H1 (cell line): ENCODE measurements at regions not wholly inside any gene's neighbourhood (a gene's known extent, or its start where the extent isn't known, plus 50 kb on each side); places are given as distances from the start of the nearest gene placed in this dataset.

Source experiments
- ATF3 ChIP-seq: IDR thresholded peaks from 2 replicates; pipeline ENCODE4 v1.6.1; 2011; ENCODE audit warnings: low read depth, mild to moderate bottlenecking, low read length; ENCODE audit not compliant: insufficient read depth
- CEBPB ChIP-seq: IDR thresholded peaks from 2 replicates; pipeline ENCODE4 v1.6.1; 2012; ENCODE audit warnings: low read depth, low read length
- CHD1 ChIP-seq: IDR thresholded peaks from 2 replicates; pipeline ENCODE4 v1.6.1; 2012; ENCODE audit warnings: low read depth, low read length, improper control_type of control experiment
- CHD2 ChIP-seq: IDR thresholded peaks from 2 replicates; pipeline ENCODE4 v1.6.1; 2012; ENCODE audit warnings: low read length, improper control_type of control experiment
- CHD7 ChIP-seq: fragments of 300-600 bp; sonication (generic); IDR thresholded peaks from 2 replicates; pipeline ENCODE4 v1.7.1; 2012; ENCODE audit warnings: low read length, moderate library complexity, mild to moderate bottlenecking, inconsistent platforms; ENCODE audit not compliant: insufficient replicate concordance
- GABPA ChIP-seq: IDR thresholded peaks from 2 replicates; pipeline ENCODE4 v1.6.1; 2011; ENCODE audit warnings: mild to moderate bottlenecking, low read length, moderate library complexity, borderline replicate concordance; ENCODE audit not compliant: insufficient read depth
- POLR2AphosphoS5 ChIP-seq: IDR thresholded peaks from 2 replicates; pipeline ENCODE4 v1.6.1; 2011; ENCODE audit warnings: low read depth, low read length
- RAD21 ChIP-seq, 2 experiments: IDR thresholded peaks in 1 of 2; conservative IDR thresholded peaks in 1 of 2; 2 replicates each; pipeline ENCODE4 v1.6.1; 2011; ENCODE audit warnings: low read depth in 2 of 2, low read length in 2 of 2, improper control_type of control experiment in 1 of 2, inconsistent platforms in 1 of 2, mild to moderate bottlenecking in 1 of 2, moderate library complexity in 1 of 2
- SP1 ChIP-seq: IDR thresholded peaks from 2 replicates; pipeline ENCODE4 v1.6.1; 2011; ENCODE audit warnings: low read depth, low read length
- SP2 ChIP-seq: IDR thresholded peaks from 2 replicates; pipeline ENCODE4 v1.6.1; 2012; ENCODE audit warnings: mild to moderate bottlenecking, low read length, inconsistent platforms
- ZNF274 ChIP-seq: IDR thresholded peaks from 2 replicates; pipeline ENCODE4 v1.7.0; 2012; ENCODE audit warnings: low read length, borderline replicate concordance; ENCODE audit errors: extremely low read depth

GRCh38 chr15:35925275-35926006 is 379.5 kb upstream of the DPH6 start (continued):
- TF ChIP-seq CHD7 = no peak
- no peak for TF ChIP-seq CEBPB
- TF ChIP-seq RAD21 (IDR thresholded peaks at IDR 0.05 in 1 of 2, conservative IDR thresholded peaks at IDR 0.05 in 1 of 2; ENCODE audit: low read depth in 2 of 2, low read length in 2 of 2) = no peak
- no peak for TF ChIP-seq ZNF274
- no peak for TF ChIP-seq SP1
- TF ChIP-seq ATF3 = no peak
- no peak for TF ChIP-seq SP2
- TF ChIP-seq CHD1 = no peak
- TF ChIP-seq CHD2 = no peak
- no peak for TF ChIP-seq GABPA
- TF ChIP-seq POLR2AphosphoS5 = no peak
